Stimulated activated CD8-positive, alpha-beta memory T cell treated with anti-CD3 and anti-CD28 coated beads, Interleukin-15, amount 100 ng/mL, for 48 hours (primary cell): ENCODE measurements at regions not wholly inside any gene's neighbourhood (a gene's known extent, or its start where the extent isn't known, plus 50 kb on each side); places are given as distances from the start of the nearest gene placed in this dataset.

Experiments used
- DNase-seq, 2 donors: peaks; one replicate each; pipeline ENCODE4 v3.0.0-alpha.2; 2020; ENCODE audit warnings: low read depth in 2 of 2

DNA sequence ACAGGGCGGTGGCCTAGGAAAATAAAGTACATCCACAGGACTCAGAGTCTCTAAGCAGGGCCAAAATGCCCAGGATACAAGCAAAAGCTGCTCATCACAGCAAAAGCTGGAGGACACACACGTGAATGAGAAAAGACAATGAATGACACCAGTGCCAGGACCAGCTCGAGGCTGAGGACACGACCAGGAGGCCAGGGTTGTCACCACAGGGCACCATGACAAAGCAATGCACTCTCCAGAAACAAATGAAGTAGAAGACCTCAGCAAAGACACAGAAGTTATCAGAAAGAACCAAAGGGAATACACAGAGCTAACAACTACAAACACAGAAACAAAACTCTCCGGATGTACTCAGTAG is 92.1 kb downstream of the FOXL3 start:
- DNase-seq = no peak

- DNase-seq = no peak
Observed at GRCh38 chr7:386385-386784, 96.4 kb downstream of the FOXL3 start.

GRCh38 chr7:387132-388022 is 97.4 kb downstream of the FOXL3 start:
- DNase-seq = no peak

GRCh38 chr7:388023-388960 is 98.3 kb downstream of the FOXL3 start:
- no peak for DNase-seq

DNA sequence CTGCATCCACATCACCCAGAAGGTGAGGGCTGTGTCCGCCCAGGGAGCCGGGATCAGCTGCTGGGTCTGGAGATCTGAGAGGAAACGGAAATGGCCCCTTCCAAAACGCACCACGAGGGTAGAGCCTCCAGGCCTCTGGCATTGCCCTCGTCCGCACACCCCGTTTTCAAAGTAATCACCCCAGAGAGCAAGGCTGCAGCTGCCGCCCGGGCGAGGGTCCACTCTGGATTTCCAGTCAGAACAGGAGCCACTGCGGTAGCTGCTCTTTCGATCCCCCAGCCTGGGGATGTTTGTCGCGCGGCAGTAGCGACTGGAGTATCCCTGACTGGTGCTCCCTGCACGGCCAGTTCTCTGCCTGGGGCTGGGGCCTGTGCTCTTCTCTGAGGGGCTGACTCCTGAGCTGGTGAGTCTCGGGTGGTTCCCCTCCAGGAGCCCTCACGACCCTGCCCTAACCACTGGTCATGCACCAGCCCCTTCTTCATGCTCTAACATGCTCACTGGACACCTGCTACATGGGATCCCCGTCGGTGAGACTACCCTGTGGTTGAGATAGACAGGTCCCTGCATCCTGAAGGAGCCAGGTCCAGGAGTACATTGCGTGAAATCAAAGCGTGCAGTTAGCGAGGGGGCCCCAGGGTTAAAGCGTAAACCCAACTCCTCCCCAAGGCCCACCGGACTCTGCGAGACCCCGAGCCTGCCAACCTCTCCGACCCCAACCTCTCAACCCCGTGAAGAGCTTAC is 99.2 kb downstream of the FOXL3 start:
- no peak for DNase-seq

DNA sequence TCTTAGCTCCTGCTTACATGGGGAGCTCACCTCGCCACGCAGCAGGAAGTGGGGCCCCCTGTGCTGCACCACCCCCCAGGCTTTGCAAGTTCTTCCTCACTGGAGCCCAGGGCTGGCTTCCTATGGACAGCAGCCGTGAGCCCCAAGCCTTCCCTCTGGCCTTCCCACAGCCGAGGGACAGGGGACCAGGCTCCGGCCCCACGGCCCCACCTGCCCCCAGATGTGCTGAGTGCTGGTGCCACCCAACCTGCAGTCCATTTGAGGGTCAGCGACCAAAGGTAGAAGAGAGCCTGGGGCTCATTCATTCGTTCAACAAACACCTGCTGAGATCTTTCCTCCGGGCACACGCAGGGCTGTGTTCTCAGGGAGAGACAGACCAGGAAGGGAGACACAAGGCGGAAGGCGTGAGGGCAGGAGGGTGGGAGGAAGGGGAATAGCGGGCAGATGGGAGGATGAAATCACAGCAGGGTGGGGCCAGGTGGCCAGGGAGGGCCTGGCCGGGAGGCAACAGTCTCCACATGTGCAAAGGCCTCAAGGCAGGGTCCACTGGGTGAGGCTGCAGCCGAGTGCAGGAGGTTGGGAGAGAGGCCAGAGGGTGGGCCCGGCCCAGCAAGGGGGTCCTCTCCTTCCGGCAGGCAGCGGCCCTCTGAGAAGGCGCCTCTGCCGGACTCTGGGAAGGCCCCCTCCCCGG is 100.1 kb downstream of the FOXL3 start:
- DNase-seq = no peak

DNA sequence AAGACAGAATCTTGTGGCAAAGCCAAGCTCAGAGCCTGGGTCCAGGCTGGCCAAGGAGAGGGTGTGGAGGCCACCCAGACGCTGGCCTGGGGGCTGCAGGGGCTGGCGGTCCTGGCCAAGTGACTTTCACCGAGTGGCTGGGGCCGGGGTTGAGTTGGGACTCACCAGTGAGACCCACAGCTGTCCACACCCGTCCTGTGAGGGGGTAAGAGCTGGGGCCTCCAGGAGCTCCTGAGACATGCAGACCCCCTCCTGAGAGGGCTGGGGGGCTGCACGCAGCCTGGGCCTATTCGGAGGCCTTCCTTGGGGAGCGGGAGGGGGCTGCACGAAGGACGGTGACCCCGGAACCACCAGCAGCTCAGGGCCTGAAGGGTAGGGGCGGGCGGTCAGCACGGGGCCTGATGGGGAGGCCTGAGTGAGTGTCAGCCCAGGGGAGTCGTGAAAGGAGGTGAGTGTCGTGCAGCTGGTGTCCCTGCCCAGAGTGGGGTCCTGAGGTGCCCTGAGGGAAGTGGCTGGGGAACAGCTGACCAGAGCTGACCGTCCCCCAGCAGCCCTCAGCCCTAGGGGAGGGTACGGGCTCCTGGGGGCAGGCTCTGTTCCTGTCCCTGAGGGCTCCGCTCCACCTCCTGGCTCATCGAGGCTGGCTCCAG is 100.9 kb downstream of the FOXL3 start:
- no peak for DNase-seq

GRCh38 chr7:391411-391951 is 101.5 kb downstream of the FOXL3 start:
- no peak for DNase-seq

DNA sequence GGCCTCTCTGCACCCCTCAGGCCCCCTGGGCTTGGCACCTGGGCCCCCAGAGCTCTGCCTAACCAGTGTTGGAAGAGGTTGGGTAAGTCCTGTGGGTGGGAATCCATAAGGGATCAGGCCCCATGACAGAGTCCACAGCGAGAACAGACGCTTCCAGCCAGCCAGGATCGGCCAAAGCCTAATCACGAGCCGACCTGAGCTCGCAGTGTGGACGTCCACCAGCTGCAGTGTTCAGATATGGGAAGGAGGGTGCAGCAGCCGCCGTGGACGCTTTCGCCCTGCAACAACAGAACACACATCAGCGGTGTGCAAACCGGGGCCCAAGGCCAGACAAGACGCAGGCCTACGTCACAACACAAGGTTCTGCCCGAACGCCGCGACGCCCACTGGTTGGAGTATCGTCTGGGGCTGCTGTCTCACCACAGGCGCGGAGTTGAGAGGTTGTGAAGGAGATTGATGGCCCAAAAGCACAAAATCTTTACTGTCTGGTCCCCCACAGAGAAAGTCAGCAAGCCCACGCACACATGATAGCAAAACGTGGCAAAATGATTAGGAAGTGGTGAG is 102.1 kb downstream of the FOXL3 start:
- no peak for DNase-seq

GRCh38 chr7:392822-393221 is 102.9 kb downstream of the FOXL3 start:
- DNase-seq = no peak

DNA sequence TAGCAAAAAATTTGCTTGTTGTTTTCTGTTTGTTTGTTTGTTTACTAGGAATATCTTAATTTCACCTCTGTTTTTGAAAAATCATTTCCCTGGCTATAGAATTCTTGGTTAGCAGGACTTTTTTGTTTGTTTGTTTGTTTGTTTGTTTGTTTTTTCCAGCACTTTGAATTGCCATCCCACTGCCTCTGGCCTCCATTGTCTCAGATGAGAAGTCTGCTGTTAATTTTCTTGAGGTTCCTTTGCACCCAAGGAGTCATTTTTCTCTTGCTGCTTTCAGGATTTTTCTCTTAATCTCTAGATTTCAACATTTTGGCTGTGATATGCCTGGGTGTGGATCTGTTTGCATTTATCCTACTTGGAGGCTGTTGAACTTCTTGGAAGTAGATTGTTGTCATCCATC is 105.7 kb downstream of the FOXL3 start:
- DNase-seq = no peak

- DNase-seq = no peak
Observed at GRCh38 chr7:398888-399287, 108.9 kb downstream of the FOXL3 start.

DNA sequence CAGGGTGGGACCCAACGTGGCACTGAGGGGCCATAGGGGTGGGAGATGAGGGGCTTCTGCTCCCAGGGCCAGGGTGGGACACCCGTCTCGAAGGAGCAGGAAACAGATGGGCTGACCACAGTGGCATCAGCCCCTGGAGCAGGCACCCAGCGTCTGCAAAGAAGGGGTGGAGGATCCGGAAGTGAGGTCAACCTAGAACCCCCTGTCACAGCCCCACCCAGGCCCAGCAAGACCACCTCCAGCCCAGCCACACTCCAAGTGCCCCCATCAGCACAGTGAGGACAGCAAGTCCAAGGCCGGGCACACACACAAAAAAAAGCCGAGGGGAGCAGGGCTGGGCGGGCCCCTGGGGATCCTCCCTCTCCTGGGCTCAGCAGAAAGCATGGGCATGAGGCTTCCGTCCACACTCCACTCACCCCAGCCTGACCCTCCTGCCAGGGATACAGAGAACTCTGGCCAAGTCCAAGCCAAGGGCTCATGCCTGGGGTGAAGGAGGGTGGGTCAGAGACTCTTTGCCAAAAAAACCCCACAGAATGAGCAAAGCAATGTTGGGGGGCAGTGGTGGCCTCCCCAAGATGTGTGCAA is 111.0 kb downstream of the FOXL3 start:
- no peak for DNase-seq

DNA sequence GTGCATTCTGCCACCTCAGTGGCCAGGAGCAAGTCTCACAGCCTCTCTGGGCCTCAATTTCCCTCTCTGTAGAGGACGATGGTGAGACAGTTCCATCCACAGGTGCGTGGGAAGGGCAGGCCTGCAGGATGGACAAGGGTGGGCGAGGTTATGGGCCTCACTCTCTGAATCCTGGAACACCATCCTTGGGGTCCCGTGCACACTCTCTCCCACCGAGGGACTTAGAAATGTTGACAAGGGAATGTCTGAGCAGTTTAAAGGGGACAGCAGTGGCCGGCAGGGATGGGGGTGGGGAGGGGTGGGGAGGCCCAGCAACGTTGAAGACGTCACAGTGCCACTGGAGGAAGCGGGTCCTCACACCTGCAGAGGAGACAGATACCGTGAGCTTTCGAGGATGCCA is 111.5 kb downstream of the FOXL3 start:
- no peak for DNase-seq

DNA sequence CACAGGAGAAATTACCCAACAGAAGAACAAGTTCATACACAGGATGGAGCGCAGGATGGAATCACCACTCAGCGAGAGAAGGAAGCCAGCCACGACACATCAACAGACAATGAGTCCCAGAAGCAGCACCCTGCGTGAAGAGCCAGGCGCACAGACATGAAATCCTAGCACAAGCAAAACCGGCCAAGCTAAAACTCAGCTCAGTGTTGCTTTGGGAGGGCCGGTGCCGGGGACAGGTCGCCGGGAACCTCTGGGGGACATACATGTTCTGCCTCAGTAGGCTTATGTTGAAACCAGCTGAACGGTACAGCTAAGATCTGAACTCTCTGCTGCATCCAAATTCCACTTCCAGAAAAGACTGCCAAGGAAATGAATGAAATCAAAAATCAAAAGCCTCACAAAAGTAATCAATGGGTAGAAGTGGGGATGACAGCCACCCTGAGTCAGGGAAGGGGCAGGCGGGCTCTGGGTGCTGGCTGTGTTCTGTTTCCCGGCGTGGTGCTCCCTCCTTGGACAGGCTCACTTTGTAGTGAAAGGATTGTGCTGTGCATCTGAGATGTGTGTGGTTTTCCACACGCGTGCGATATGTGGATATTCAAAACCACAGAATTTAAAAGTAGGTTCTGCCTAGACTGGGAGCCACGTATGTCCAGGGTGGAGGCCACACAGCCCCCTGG is 114.7 kb downstream of the PDGFA start:
- no peak for DNase-seq

DNA sequence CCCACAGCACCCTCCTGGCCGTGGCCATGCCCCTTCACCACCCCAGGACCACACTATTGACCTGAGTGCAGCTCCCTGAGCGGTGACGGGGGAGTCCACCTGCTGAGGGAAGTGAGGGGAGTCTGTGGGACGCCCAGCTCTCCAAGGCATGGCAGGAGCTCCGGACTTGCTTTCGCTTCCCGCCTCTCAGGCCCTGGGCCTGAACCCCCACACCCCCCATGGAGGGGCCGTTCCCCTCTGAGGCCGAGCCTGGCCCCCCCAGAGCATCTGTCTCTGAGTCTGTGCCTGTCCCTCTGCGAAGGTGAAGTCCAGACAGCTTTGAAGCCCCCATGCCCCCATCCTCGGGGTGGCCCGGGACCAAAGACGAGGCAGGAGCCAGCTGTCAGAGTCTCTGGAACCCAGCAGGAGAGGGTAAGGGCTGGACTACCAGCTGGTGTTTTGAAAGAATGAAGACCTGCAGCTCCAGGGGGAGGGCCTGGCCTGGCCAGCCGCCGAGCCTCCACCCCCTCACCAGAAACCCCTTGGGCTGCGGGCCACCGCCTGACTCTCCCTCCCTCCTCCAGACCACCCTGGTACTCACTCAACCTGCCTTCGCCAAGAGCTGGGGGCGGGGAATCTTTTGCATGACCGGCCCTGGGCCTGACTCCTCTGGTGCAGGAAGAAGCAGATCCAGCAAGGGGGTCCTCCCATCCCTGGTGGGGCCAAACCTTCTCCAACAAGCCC is 114.0 kb downstream of the PDGFA start:
- DNase-seq = no peak

GRCh38 chr7:407721-408539 is 111.7 kb downstream of the PDGFA start:
- DNase-seq = no peak

DNA sequence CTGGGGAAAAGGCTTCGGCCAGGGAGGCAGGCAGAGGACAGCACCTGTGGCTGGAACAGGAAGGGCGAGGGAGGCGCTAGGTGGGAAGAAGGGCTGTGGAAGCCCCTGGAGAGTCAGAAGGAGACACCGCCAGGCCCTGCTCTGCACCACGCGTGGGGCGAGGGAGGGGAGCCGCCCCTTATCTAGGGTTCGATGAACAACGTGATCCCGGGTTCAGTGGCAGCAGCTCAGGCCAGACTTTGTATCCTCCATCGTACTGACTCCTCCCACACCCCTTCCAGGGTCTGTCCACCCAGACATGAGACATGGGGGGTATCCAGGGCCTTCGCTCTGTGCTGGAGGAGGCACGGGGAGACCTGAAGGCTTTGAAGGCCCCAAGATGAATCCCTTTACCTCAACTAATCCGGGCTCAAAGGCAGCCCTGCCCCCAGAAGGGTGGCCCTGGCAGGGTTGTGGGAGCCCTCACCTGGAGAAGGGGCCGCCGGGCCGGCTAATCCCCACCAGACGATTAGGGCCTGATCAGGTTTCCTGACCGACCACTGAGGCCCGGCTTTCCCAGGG is 110.8 kb downstream of the PDGFA start:
- DNase-seq = no peak
